ENCODE measurements at regions not wholly inside any gene's neighbourhood (a gene's known extent, or its start where the extent isn't known, plus 50 kb on each side); places are given as distances from the start of the nearest gene placed in this dataset.

DNA sequence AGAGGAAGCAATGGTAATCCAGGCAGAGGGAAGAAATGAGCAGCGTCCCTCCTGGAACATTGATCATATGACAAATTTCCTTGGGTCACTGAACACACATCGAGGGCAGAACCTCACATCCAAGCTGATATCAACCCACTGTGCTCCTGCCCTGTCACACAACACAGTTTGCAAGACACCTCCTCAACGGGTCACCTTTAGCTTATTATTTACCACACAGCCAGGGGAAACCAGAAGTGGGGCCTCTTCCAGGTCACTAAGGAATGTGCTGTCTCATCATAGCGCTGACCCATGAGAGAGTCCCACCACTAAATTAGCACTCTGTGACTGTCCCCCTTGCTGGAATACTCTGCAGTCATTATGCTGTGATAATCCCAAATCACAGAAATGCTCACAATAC is 69.7 kb upstream of the PPP1R3C start:
- TF ChIP-seq GATA3 (IDR thresholded peaks at IDR 0.05; ENCODE audit: low read depth, low read length) (no peak), GATA2 (IDR thresholded peaks at IDR 0.05; ENCODE audit: low read depth, low read length) (no peak)

DNA sequence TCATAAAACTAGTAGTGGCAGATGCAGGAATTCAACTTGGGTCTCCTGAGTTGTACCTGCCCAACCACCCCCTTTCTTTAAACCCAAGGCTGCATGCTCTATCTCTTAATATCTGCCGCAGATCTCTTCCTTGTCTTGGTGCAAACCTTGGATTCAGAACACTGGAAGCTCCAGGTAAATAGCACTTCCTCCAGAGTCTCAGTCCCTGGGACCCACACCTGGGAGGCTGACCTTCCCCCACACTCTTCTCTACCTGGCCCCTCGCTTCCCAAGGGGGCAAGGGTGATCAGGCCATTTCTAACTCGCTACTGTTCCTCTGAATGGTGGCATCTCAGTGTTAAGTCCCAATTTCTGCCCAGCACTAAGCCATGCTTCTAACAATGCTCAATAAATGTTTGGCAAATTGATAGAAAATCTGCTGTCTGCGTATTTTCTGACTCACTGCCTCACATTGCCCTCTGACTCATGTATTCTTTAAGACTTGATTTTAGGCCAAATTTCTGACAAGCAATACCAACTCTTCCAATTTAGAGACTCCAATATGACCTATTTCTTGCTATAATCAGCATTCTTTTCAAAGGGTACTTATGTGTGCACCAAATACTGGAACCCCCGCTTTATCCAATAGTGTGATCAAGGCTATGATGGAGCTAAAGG is 68.0 kb upstream of the PPP1R3C start:
- TF ChIP-seq GATA3 (IDR thresholded peaks at IDR 0.05; ENCODE audit: low read depth, low read length) (no peak), GATA2 (IDR thresholded peaks at IDR 0.05; ENCODE audit: low read depth, low read length) (no peak)

DNA sequence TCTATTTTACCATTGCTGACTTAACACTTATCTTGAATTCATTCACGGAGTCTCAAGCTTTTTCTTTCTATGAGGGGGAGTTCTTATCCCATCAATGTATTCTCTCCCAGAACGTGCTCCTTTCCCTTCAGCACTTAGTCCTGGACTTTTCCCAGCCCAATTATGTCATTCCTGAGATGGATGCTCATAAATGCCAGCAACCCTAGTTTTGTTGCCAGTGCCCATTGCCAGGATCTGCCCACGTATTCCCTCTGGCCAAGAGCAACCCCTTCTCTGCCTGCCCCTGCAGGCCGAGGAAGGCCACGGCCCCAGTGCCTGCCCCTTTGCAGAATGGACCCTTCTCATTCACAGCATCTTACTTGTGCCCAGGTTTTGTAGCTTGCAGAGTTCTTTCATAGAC is 67.4 kb upstream of the PPP1R3C start:
- no peak for TF ChIP-seq GATA3 (IDR thresholded peaks at IDR 0.05; ENCODE audit: low read depth, low read length)
- no peak for TF ChIP-seq GATA2 (IDR thresholded peaks at IDR 0.05; ENCODE audit: low read depth, low read length)

DNA sequence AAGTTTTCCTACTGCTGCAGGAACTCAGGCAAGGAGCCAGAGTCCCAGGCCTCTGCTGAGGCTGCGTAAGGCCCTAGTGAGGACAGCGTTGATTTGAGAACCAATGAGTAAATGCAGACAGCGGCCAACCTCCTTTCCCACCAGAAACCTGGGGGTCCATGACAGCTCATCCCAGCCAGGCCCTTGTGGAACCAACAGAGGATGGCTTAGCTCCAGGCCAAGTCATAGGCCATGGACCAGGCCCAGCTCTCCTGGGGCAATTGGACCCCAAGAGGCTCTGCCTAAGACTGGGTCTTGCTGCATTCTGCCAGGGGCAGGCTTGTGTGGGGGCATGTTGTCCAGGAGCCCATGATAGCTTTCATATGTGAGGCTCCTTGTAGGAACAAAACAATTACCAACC is 65.4 kb upstream of the PPP1R3C start:
- no peak for TF ChIP-seq GATA3 (IDR thresholded peaks at IDR 0.05; ENCODE audit: low read depth, low read length)
- no peak for TF ChIP-seq GATA2 (IDR thresholded peaks at IDR 0.05; ENCODE audit: low read depth, low read length)

DNA sequence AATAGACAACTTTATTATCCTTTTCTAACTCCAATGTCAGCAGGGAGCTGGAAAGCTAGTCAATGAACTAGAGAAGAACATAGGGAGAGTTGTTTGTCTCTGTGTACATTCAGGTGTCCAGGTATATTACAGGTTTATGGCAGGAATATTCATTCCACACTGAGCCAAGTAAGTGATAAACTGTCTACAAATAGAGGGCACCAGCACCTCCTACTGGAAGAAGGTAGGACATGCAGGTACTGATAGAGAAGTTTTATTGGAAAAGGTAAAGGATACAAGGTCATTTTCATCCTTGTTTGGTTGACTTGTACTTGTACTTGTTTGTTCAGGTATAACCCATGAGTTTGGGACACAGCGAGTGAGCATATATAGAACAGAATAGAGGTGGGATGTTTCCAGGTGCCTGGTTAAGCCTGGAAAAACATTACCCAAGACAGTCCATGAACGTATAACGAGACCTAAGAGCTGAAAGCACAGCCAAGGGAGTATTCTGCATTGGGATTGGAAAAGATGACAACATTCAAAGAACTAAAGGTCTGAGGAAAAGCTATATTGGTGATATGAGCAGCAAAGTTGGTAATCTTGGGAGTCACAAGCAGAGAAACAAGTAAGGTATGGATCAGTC is 61.4 kb upstream of the PPP1R3C start:
- TF ChIP-seq GATA3 (IDR thresholded peaks at IDR 0.05; ENCODE audit: low read depth, low read length) (no peak), GATA2 (IDR thresholded peaks at IDR 0.05; ENCODE audit: low read depth, low read length) (no peak)

DNA sequence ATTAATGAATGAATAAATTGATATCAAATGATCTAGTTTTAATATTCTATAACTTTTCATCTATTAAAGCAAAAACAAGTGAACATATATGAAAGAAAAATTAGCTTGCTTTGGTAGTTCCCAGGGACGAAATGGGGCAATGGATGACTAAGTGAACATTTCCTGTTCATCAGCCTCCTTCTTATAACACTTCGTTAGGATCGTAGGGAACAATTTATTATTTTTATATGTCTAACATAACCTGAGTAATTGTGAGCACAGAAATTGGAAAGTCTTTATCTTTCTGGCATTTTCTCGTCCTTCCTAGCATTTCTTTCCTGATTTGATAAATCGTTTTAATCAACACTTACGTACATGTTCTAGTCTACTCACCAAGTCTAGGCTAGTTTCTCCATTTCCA is 59.1 kb upstream of the PPP1R3C start:
- TF ChIP-seq GATA2 (IDR thresholded peaks at IDR 0.05; ENCODE audit: low read depth, low read length): no peak
- no peak for TF ChIP-seq GATA3 (IDR thresholded peaks at IDR 0.05; ENCODE audit: low read depth, low read length)

DNA sequence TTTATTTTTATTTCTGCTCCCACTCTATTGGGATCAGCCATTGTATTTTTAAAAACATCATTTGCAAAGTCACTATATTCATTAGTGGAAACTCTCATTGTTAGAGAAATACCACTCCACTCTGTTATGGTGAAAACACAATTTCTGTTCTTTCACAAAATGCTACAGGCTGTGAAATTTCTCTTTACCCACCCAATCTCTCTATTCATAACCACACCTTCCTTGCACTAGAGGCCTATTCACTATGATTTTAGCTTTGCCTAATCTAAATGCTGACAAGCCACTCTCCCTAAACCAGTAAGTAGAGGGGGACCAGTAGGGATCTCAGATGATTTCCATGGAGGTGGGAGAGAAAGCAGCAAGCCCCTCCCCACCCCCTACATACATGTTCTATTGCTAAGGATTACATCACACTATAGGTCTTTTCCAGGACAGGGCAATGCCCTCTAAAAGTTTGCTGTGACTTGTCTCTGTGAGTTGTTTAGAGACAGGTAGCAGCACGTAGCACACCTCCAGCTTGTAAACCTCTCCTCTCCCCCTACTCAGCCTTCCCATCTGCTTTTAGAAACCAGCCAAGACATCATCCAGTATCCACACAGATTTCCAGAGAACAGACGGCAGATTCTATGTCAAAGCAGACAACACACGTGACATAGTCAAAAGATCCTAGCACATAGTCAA is 58.3 kb upstream of the PPP1R3C start:
- TF ChIP-seq GATA2 (IDR thresholded peaks at IDR 0.05; ENCODE audit: low read depth, low read length): no peak
- no peak for TF ChIP-seq GATA3 (IDR thresholded peaks at IDR 0.05; ENCODE audit: low read depth, low read length)

DNA sequence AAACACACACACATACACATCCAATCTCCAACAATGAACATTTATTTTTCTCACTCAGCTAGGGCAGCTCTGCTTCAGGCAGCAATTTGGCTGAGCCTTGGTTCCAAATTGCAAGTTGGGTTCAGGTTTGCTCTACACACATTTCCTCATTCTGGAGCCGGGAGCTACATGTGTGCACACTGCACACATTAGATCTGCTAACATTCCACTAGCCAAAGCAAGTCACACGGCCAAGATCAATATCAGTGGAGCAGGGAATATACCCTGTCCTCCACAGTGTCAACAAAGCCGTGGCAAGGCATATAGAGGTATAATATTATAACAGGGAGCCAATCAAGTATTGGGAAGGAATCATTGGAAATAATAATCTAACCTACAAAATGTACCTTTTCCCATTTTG is 57.5 kb upstream of the PPP1R3C start:
- no peak for TF ChIP-seq GATA3 (IDR thresholded peaks at IDR 0.05; ENCODE audit: low read depth, low read length)
- TF ChIP-seq GATA2 (IDR thresholded peaks at IDR 0.05; ENCODE audit: low read depth, low read length): peak; percentile 13; the same call in 1 of the 2 replicates

DNA sequence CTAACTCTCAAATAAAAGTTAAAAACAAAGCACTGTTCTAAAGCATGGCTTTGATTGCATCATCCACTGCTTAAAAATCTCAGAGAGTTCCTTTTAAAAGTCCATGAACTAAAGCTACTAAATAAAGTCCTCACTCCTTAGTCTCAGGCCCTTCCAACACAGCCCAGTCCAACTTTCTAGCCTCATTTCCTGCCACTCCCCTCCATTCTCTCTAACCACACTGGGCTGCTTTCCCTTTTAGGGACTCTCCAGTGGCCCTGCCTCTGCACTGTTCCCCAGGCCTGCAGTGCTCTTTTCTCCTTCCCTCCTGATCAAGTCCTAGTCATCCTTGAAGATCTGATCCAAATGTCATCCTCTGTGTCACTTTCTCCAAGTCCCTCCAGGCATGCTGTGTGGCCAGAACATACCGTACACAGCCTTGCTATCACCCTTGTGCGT is 56.9 kb upstream of the PPP1R3C start:
- no peak for TF ChIP-seq GATA2 (IDR thresholded peaks at IDR 0.05; ENCODE audit: low read depth, low read length)
- TF ChIP-seq GATA3 (IDR thresholded peaks at IDR 0.05; ENCODE audit: low read depth, low read length): no peak

DNA sequence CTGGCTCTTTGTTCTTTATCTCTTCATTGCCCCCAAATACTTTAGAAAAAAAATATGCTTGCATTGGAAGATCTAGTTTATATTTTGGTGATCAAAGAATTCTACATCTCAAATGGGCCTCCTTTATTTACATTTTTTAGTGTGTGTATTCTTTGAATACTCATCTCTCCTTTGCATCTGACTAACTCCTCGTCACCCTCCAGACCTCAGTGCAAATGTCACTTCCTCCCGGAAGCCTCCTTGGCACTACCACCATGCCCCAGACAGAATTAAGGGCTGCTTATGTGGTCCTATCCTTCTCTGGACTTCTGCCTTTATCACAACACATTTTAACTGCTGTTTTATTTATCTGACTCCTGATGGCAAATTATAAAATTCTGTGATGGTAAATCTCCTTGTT is 52.0 kb upstream of the PPP1R3C start:
- TF ChIP-seq GATA3 (IDR thresholded peaks at IDR 0.05; ENCODE audit: low read depth, low read length) (no peak), GATA2 (IDR thresholded peaks at IDR 0.05; ENCODE audit: low read depth, low read length) (no peak)

DNA sequence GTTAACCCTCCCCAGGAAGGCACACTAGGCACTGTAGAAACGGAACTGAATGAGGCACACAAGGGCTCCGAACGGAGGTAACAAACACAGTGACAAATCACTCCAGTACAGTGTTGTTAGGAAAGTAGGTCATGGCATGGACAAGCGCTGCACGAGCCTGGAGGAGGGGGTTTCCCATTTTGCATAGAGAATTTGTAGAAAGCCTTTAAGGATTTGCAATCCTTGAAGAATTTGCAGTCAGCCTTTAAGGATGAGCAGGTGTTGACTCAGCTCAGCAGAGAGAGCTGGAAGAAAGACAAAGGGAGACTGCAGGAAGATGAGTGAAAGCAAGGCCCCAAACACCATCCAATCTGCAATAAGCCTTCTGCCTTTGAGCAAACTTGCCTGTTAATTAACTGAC is 51.1 kb upstream of the PPP1R3C start:
- TF ChIP-seq GATA2 (IDR thresholded peaks at IDR 0.05; ENCODE audit: low read depth, low read length) (no peak), GATA3 (IDR thresholded peaks at IDR 0.05; ENCODE audit: low read depth, low read length) (no peak)

DNA sequence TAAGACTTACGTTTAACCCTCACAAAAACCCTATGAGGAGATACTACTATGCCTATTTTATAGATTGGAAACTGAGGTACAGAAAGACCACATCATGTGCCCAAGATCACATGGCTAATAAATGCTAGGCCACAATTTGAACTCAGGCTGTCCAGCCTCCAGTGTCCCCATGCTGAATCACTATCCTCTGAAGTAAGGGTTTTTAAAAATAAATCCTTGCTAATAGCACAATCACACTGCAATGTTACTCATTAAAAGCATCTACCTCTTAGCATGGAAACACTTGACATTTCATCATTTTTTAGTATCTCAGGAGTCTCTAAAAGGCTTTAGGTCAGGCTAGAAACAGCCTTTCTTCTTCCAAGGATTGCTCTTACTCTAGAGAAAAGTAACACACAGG is 50.0 kb upstream of the PPP1R3C start:
- TF ChIP-seq GATA3 (IDR thresholded peaks at IDR 0.05; ENCODE audit: low read depth, low read length) (no peak), GATA2 (IDR thresholded peaks at IDR 0.05; ENCODE audit: low read depth, low read length) (no peak)
